Myocyte (in vitro differentiated cells): ENCODE measurements at regions not wholly inside any gene's neighbourhood (a gene's known extent, or its start where the extent isn't known, plus 50 kb on each side); places are given as distances from the start of the nearest gene placed in this dataset.

ENCODE experiments used
- DNase-seq: peaks from one replicate; pipeline ENCODE4 v3.0.0-alpha.2; 2012; ENCODE audit warnings: low read depth

GRCh38 chr22:49570032-49570848 lies 257.4 kb downstream of the BRD1 start:
- DNase-seq = no peak

- no peak for DNase-seq
Observed at GRCh38 chr22:49569286-49570031, 258.2 kb downstream of the BRD1 start.

GRCh38 chr22:49568751-49569285 lies 258.9 kb downstream of the BRD1 start:
- no peak for DNase-seq

- DNase-seq = no peak
Observed at GRCh38 chr22:49567899-49568750, 259.5 kb downstream of the BRD1 start.

GRCh38 chr22:49566693-49567092 lies 261.0 kb downstream of the BRD1 start:
- DNase-seq = no peak

GRCh38 chr22:49566141-49566541 lies 261.5 kb downstream of the BRD1 start:
- no peak for DNase-seq

- DNase-seq = no peak
Observed at GRCh38 chr22:49565516-49565855, 262.2 kb downstream of the BRD1 start.

- no peak for DNase-seq
Observed at GRCh38 chr22:49564666-49565515, 262.8 kb downstream of the BRD1 start.

- DNase-seq = no peak
Observed at GRCh38 chr22:49564054-49564453, 263.6 kb downstream of the BRD1 start.

GRCh38 chr22:49562685-49563249 lies 264.9 kb downstream of the BRD1 start:
- no peak for DNase-seq

- DNase-seq = no peak
Observed at GRCh38 chr22:49561976-49562375, 265.7 kb downstream of the BRD1 start.

GRCh38 chr22:49561338-49561737 lies 266.3 kb downstream of the BRD1 start:
- DNase-seq = no peak

- DNase-seq = no peak
Observed at GRCh38 chr22:49555526-49555925, 272.1 kb downstream of the BRD1 start.

- no peak for DNase-seq
Observed at GRCh38 chr22:49554741-49555140, 272.9 kb downstream of the BRD1 start.

- DNase-seq = no peak
Observed at GRCh38 chr22:49554296-49554625, 273.4 kb downstream of the BRD1 start.

GRCh38 chr22:49553518-49554295 lies 274.0 kb downstream of the BRD1 start:
- no peak for DNase-seq

- no peak for DNase-seq
Observed at GRCh38 chr22:49553076-49553475, 274.6 kb downstream of the BRD1 start.

- DNase-seq = no peak
Observed at GRCh38 chr22:49551897-49552614, 275.6 kb downstream of the BRD1 start.

- DNase-seq = no peak
Observed at GRCh38 chr22:49551446-49551845, 276.2 kb downstream of the BRD1 start.
